ENCODE measurements at regions not wholly inside any gene's neighbourhood (a gene's known extent, or its start where the extent isn't known, plus 50 kb on each side); places are given as distances from the start of the nearest gene placed in this dataset.

DNA sequence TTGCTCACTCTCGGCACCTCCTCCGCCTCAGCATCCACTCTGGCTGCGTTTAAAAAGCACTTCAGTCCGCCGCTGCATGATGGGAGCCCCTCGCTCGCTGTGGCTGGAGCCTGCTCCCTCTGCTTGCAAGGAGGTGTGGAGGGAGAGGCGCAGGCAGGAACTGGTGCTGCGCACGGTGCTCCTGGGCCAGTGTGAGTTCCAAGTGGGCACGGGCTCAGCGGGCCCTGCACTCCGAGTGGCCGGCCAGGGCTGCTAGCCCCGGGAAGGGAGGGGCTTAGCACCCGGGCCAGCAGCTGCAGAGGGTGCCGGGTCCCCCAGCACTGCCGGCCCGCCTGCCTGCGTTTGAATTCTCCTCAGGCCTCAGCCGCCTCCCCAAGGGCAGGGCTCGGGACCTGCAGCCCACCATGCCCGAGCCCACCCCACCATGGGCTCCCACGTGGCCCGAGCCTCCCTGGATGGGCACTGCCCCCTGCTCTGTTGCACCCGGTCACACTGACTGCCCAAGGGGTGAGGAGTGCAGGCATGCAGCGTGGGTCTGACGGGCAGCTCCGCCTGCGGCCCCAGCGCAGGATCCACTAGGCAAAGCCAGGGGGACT lies 1599.5 kb downstream of the NCAM2 start:
- no peak for DNase-seq

DNA sequence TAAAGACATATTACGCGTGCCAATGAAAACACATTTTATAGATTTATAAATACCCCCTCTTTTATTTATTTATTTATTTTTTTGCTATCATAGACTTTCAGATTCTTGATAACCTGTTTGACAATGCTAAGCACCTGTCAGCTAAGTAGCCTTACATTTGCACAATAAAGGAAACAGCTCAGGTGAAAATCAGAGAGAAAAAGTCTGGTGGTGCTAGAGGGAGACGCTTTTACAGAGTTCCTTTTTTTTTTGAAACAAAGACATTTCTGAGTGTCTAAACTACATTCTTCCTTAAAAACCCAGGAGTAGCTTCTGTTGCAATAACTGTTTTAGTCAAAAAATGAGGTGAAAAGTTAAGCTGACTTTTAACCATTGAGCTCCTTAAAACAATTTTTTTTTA lies 1611.6 kb downstream of the NCAM2 start:
- no peak for DNase-seq

DNA sequence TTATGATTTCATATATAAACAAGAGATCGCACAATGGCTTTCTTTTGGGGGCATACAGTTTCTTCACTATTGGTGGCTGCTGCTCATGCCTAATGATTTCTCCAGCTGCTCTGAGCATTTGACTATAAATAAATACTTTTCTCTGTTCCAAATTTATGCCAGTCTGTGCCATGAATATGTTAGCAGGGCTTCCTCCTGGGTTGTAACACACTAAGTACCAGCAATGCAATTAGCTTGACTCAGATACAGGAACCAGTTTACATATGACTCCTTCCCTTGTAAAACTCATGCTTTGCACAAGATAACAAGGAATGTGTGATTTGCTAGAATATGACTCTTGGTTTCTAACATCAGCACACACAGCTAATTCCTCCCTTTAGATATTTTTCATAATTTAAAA lies 1629.7 kb downstream of the NCAM2 start:
- DNase-seq: no peak

DNA sequence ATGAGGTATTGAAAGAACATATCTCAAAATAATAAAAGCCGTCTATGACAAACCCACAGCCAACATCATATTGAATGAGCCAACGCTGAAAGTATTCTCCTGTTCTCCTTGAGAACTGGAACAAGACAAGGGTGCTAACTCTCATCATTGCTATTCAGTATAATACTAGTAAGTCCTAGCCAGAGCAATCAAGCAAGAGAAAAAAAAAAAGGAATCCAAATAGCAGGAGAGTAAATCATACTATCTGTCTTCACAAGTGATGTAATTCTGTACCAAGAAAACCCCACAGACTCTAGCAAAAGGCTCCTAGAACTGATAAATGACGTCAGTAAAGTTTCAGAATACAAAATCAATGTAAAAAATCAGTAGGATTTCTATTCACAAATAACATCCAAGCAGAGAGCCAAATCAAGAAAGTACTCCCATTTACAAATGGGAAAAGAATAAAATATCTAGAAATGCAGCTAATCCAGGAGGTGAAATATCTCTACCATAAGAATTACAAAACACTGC lies 1632.8 kb downstream of the NCAM2 start:
- DNase-seq: no peak

DNA sequence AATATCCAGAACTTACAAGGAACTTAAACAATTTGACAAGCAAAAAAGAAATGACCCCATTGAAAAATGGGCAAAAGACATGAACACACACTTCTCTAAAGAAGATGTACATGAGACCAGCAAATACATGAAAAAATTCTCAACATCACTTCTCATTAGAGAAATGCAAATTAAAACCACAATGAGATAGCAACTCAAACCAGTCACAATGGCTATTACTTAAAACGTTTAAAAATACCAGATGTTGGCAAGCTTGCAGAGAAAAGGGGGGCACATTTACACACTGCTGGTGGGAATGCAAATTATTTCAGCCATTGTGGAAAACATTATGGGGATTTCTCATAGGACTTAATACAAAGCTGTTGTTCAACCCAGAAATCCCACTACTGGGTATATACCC lies 1634.0 kb downstream of the NCAM2 start:
- no peak for DNase-seq

DNA sequence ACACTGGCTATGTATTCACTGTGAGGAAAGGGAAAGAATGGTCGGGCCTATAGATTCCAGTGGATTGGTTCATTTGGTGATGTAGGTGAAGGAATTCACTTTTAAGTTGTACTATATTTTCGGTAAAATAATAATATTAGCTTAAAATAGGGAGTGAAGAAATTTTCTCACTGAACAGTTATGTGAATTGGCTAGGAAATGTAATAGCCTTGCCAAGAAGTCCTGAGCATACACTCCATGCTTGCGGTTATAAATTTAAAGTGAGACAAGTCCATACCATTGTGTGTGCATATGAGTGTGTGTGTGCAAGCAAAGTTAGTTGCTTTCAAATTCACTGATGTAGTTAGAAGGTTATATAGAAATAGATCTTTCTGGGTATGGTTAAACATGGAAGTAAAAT lies 1651.0 kb downstream of the NCAM2 start:
- DNase-seq: no peak

DNA sequence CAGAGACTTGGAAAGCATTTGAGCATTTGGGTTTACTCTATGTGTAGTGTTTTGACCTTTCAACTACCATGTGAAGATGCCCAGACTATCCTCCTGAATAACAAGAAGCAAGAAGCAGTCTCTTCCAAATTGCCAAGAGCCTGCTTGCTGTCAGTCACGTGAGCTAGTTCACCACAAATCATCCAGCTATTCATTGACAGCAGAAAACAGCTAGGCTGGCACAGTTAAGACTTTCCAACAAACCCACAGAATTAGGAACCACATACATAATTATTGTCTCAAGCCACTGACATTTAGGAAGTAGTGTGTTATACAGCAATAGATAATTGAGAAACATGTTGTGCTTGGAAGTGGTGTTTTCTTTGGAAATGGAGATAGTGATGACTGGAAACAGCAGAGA lies 1652.0 kb downstream of the NCAM2 start:
- DNase-seq: no peak

DNA sequence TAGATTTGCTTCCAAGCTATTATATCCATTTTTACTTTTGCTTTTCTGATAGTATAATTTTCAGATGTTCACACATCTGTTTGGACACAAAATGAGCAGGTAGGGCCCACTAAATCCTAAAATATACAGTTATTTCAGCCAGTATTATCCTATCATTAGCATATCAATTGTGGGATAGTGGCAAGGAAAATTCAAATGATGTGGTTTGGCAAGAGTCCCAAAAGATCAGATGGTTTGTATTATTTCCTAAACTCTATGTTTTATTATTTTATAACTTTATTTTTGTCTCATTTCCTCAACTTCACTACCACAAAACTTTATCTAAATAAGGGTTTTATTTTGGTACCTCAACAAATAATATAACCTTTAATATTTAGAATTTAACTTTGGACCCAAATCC lies 1659.6 kb downstream of the NCAM2 start:
- DNase-seq: no peak

DNA sequence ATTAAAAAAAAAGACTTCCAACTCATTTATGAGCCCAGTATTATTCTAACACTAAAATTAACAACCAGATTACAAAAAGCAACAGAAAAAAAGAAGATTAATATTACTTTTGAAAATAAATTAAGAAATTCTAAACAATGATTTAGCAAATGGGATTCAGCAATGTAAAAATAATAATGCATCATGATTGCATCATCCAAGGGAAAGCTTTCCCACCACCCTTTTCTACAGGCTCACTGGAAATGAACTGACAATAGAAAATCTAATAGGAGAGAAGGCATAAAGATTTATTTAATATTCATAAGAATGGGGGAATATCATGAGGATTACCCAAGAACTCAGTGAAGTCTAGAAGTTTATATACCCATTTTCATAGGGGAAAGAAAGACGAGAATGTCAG lies 1671.9 kb downstream of the NCAM2 start:
- no peak for DNase-seq

DNA sequence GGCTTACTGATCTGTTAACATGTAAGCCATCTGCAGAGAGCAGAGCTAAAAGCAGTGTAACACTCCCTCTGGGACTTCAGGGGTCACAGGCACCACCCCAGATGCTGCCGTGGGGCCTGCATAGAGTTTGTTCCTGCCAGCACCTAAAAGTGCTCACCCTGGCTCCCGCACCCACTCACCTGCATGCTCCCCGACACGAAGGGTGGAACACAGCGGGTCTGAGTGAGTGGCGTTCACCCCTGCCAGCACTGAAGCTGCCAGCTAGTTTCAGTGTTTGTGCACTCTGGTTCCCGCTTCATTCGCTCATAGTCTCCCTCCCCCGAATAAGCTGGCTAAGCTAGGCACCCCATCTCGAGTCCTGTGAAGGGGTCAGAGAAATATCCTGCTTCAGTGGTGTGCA lies 1681.0 kb downstream of the NCAM2 start:
- DNase-seq: no peak

DNA sequence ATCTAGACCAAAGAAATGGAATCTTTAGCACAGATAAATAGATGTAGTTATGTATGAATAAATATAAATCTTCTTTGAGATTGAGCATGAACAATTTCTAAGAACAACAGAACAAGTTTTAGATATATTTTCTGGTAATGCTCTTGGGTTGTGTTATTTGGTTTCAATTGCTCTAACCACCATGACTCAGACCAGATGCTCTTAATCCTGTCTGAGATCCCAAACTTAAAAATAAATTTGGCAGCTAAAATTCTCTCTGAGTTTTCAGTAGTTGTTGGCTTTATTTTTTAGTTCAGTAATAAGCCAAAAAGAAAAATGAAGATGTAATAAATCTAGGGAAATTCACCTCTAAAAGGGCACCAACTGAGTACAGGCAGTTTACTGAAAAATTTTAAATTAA lies 1693.4 kb downstream of the NCAM2 start:
- DNase-seq: no peak

DNA sequence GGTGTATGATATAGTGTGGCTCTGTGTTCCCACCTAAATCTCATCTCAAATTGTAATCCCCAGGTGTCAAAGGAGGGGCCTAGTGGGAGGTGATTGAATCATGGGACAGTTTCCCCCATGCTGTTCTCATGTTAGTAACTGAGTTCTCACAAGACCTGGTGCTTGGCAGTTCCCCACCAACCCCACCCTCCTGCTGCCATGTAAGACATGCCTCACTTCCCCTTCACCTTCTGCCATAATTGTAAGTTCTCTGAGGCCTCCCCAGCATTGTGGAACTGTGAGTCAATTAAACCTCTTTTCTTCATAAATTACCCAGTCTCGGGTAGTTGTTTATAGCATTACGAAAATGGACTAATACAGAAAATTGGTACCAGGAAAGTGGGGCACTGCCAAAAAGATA lies 1705.3 kb downstream of the NCAM2 start:
- DNase-seq: no peak

DNA sequence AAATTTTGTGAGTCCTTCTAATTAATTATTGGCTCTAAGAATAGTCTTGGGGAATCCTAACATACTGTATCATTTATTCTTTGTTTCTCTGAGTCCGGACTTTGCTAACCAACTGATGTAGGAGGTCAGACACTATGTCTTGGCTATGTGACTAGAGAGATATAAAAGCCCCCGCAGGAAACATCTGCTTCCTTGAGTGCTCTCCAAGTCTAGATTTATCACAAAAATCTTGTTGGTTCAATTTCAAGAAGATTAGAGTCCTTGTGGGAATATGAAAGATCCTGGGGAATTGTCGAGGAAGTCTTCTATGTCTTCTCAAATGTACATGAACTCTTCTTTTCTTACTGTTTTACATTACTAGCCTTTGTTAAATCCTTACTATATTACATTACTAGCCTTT lies 1712.5 kb downstream of the NCAM2 start:
- no peak for DNase-seq

DNA sequence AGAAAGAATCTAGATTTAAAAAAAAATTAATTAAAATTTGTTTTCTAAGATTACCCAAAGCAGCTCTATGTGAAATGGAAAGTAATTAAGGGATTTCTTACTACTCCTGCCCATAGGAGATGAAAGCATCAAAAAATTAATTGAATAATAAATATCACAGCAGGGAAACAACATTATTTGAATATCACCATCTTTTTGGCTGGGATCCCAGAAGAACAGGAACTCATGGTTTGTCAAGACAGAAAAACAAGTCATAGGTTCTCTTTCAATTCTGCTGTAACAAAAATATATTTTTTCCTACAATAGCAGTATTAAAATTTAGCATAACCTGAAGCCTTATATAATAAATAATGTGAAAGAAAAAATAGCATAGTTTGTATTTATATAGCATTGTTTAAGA lies 1713.4 kb downstream of the NCAM2 start:
- DNase-seq: no peak

DNA sequence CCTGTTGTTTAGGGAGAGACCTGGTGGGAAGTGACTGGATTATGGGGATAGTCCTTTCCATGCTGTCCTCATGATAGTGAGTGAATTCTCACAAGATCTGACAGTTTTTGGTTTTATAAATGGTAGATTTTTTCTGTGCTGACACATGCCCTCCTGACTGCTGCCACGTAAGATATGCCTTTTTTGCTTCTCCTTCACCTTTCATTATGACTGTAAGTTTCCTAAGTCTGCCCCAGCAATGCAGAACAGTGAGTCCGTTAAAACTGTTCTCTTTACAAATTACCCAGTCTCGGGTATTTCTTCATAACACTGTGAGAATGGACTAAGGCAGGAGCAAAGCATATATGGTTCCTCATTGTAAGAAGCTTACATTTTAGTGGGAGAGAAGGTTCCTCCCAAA lies 1727.2 kb downstream of the NCAM2 start:
- DNase-seq: no peak

DNA sequence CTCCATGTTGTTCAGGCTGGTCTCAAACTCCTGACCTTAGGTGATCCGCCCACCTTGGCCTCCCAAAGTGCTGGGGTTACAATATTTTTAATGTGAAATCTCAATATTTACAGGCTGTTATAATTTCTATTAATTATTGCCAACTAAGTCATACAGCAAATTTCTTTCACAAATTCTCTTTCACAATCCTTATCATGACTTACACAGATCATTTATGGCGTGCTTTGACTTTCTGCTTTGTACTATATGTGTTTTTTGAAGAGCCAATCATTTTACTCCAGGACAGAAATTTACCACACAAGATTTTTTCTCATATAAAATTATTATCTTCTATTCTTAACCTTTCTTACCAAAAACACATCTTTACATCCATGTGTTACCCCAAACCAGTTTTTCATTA lies 1729.9 kb downstream of the NCAM2 start:
- DNase-seq: no peak

DNA sequence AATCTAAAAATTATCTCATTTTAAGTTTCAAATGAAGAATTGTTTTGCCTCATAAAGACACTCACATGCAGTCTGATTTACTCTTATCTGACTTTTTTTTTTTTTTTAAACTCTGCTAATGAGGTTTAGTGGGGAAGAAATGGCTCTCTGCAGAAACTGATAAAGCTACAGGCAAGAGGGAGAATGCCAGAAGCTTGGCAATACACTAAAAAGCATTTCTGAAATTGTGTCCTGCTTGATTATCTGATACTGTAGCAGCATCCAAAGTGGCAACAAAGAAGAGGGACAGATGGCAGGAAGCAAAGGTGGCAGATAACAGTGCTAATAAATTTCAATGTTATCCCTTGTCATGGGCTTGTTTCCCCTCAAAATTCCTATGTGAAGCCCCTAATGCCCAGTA lies 1744.9 kb downstream of the NCAM2 start:
- no peak for DNase-seq

DNA sequence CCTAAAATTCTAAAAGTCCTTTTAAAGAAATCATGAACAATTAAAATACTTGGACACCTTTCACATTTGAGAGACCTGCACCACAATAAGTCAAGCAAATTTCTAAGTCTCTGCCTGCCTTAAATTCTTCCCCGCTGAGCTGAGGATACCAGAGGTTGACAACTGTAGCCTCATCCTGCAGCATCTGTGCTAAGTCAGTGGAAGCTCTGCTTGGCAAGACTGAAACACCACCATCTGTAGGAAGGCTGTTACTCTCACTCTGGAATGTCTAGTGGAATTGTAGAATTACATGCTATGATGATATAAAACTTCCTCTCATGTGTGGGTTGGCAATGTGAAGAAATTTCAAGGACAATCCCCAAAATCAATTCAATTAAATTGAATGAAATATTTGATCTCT lies 1756.5 kb downstream of the NCAM2 start:
- DNase-seq: no peak

DNA sequence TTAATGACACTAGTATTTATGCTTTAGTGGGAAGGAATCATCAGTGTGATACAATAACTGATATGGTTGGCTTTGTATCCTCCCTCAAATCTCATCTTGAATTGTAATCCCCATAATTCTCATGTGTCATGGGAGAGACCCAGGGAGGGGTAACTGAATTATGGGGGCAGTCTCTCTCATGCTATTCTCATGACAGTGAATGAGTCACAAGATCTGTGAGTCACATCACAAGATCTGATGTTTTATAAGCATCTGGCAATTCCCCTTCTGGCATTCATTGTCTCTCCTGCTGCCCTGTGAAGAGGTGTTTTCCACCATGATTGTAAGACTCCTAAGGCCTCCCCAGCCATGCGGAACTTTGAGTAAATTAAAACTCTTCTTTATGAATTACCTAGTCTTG lies 1760.3 kb downstream of the NCAM2 start:
- DNase-seq: no peak

DNA sequence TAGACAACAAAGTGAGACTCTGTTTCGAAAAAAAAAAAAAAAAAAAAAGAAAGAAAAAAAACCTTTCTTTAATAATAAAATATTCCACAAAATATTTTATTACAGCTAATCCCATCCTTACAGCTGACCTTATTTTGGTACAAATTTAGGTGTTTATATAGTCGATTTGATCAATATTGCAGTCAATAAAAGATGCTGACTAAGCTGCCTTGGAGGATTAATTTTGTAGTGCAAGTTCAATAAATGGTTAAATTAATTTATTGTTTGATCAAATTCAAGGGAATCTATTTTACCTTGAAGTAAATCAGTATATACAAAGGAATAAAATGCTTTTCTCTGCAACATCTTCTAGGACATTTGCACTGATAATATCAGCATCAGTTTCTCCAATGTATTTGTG lies 1764.3 kb downstream of the NCAM2 start:
- DNase-seq: no peak

DNA sequence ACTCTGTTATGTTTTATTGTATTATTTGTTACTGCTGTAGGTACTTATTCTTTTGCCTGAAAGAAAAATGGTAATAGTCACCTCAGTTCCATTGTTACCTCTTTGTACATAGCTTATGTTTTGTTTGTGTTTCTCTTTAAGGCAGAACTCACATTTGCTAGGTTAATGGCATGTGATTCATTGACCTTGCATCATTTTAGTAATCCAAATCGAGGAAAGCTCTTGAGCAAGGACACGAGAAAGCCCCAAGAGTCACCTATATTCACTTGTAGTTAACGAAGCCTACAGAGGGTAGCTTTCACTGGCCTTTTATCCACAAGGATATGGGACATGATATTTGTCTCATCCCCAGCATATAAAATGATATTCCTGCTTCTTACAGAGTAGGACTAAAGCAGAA lies 1765.2 kb downstream of the NCAM2 start:
- DNase-seq: no peak

DNA sequence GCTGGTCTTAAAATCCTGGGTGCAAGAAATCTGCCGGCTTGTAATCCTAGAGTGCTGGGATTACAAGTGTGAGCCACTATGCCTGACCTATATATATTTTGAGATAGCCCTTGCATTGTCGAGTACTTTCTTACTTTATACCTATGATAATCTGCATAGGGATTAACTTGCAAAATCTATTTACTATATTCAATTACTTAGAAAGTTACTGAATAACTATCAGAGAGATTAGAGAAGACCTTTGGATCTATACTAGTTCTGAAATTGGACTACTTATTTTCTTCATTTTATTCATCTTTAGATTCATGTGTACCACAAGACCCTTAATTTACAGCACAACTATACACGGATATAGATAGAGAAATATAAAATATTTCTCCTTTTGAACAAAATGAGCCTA lies 1766.0 kb downstream of the NCAM2 start:
- DNase-seq: no peak

DNA sequence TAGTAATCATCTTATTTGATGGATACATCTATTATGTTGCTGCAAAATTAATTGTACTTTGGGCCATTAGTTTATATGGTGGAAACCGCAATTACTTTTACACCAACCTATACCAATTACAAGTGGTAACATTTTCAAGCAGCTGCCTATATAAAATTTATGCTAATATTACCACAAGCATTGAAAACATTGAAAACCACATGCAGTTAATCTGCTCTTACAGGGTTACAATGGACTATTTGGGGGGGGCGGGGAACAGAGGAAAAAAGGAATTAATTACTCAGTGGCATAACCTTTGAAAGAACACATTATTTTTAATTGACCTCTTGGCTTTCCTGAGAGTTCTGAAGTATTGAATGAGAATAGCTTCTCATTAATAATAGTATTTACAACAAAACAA lies 1793.2 kb downstream of the NCAM2 start:
- DNase-seq: no peak

DNA sequence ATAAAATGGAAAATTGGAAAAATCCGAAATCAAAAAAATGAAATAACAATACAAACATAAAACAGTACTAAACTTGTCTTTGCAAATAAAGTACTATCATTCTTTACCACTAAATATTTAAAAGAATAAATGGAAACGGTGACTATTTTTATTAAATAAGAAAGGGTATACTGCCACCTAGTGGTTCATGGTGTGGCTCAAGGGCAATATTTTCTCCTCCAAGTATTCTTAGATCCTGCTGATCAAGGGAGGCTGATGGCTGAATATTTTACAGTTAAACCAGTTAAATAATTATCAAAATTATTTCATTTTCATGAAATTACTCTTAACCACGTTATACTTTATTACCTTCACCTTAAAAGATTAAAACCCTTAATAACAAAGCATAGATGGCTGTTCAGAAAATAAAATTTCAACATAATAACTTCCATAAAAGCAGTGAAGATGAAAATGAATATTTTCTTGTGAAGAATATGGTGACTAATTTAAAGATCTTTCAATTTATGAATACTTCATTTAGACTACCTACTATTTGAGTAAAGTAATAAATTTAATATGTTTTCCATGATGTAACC lies 1793.9 kb downstream of the NCAM2 start:
- DNase-seq: peak; percentile 60

DNA sequence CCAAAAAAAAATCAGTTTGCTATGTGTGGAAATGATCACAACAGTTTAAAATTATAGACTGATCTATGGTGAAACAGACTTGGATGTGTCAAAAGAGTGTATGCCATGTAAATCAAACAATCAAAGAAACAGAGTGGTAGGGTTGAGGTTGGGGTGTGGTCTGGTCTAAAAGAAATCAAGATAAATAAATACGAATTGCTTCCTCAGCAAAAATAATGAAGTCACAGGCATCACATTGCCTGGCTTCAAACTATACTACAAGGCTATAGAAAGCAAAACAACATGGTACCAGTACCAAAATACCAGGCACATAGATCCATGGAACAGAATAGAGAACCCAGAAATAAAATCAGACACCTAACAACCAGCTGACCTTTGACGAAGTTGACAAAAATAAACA lies 1796.9 kb downstream of the NCAM2 start:
- no peak for DNase-seq

Data from hematopoietic multipotent progenitor cell treated with erythropoietin and hydrocortisone succinate and interleukin-3 and kit ligand, for 8 days (in vitro differentiated cells).